Hepatocyte (in vitro differentiated cells): ENCODE measurements at regions not wholly inside any gene's neighbourhood (a gene's known extent, or its start where the extent isn't known, plus 50 kb on each side); places are given as distances from the start of the nearest gene placed in this dataset.

ENCODE experiments used
- DNase-seq: peaks from one replicate; pipeline ENCODE4 v3.0.0-alpha.2; 2016; ENCODE audit warnings: low spot score
- H2AFZ ChIP-seq: fragments of 200-600 bp; sonication (generic); 2 replicates; pipeline ENCODE4 v1.6.0; 2016; ENCODE audit warnings: antibody characterized with exemption, mild to moderate bottlenecking
- H3K27ac ChIP-seq: fragments of 200-600 bp; sonication (generic); 2 replicates; pipeline ENCODE4 v1.5.1; 2016; ENCODE audit warnings: mild to moderate bottlenecking
- H3K27me3 ChIP-seq: fragments of 200-600 bp; sonication (generic); 2 replicates; pipeline ENCODE4 v1.6.1; 2016
- H3K36me3 ChIP-seq: fragments of 200-600 bp; sonication (generic); replicated peaks from 2 replicates; pipeline ENCODE4 v1.5.1; 2016; ENCODE audit warnings: low read depth; ENCODE audit not compliant: insufficient read depth
- H3K4me1 ChIP-seq: fragments of 200-600 bp; sonication (generic); 2 replicates; pipeline ENCODE4 v1.5.1; 2016; ENCODE audit warnings: mild to moderate bottlenecking, moderate library complexity; ENCODE audit not compliant: insufficient read depth
- H3K4me2 ChIP-seq: fragments of 200-600 bp; sonication (generic); 2 replicates; pipeline ENCODE4 v1.6.0; 2016
- H3K4me3 ChIP-seq: fragments of 200-600 bp; sonication (generic); 2 replicates; pipeline ENCODE4 v1.5.1; 2016; ENCODE audit warnings: mild to moderate bottlenecking
- H3K79me2 ChIP-seq: fragments of 200-600 bp; sonication (generic); 2 replicates; pipeline ENCODE4 v1.6.0; 2017; ENCODE audit warnings: mild to moderate bottlenecking
- H3K9me2 ChIP-seq: fragments of 200-600 bp; sonication (generic); replicated peaks from 2 replicates; pipeline ENCODE4 v1.6.0; 2017; ENCODE audit warnings: mild to moderate bottlenecking; ENCODE audit not compliant: insufficient read depth
- H3K9me3 ChIP-seq: fragments of 200-600 bp; sonication (generic); 2 replicates; pipeline ENCODE4 v1.5.1; 2016; ENCODE audit warnings: low read depth, mild to moderate bottlenecking
- H4K20me1 ChIP-seq: fragments of 200-600 bp; sonication (generic); 2 replicates; pipeline ENCODE4 v1.6.0; 2016; ENCODE audit warnings: mild to moderate bottlenecking; ENCODE audit not compliant: insufficient read depth, poor library complexity, severe bottlenecking
- CTCF ChIP-seq: fragments of 200-600 bp; sonication (generic); IDR thresholded peaks from 2 replicates; pipeline ENCODE4 v1.5.1; 2016; ENCODE audit warnings: antibody characterized with exemption, mild to moderate bottlenecking; ENCODE audit not compliant: poor library complexity
- EZH2 ChIP-seq: fragments of 200-600 bp; sonication (generic); IDR thresholded peaks from 2 replicates; pipeline ENCODE4 v1.6.1; 2016; ENCODE audit warnings: antibody characterized with exemption, mild to moderate bottlenecking, borderline replicate concordance
- EZH2phosphoT487 ChIP-seq: fragments of 200-600 bp; sonication (generic); IDR thresholded peaks from one replicate; pipeline ENCODE4 v1.6.1; 2018; ENCODE audit warnings: antibody characterized with exemption, mild to moderate bottlenecking, low read depth, moderate library complexity; ENCODE audit not compliant: unreplicated experiment, severe bottlenecking
- WGBS: methylation state at CpG from one replicate; pipeline ENCODE4 v1.1.6; 2016; ENCODE audit warnings: low lambda C conversion rate; ENCODE audit errors: missing lambda C conversion rate; 5-methylcytosine and 5-hydroxymethylcytosine counted together

GRCh38 chr4:52358883-52359321 is 300.2 kb downstream of the USP46 start:
- Histone ChIP-seq H3K36me3 (no peaks in the 10 kb centered on the region), H3K4me2 (no peak overlapping the region), H2AFZ (no peak overlapping the region), H4K20me1 (no peaks in the 10 kb centered on the region), H3K9me2 (no peaks in the 10 kb centered on the region), H3K9me3 (no peaks in the 10 kb centered on the region), H3K27me3 (no peaks in the 10 kb centered on the region), H3K4me1 (no peaks in the 10 kb centered on the region), H3K79me2 (no peaks in the 10 kb centered on the region), H3K4me3 (no peak overlapping the region), H3K27ac (no peak overlapping the region)
- TF ChIP-seq EZH2phosphoT487 (no peak), CTCF (no peak), EZH2 (no peak)
- no peak for DNase-seq
- 93% methylated on average over 1 of the region's 1 CpG for WGBS

GRCh38 chr4:52366191-52366590 is 292.9 kb downstream of the USP46 start:
- no peaks in the 10 kb centered on the region for H3K79me2 ChIP-seq
- H2AFZ ChIP-seq, result no peak overlapping the region
- no peaks in the 10 kb centered on the region for H3K36me3 ChIP-seq
- H3K4me3 ChIP-seq, result no peak overlapping the region
- WGBS, result 74% methylated on average over 5 of the region's 5 CpGs
- H4K20me1 ChIP-seq, result no peaks in the 10 kb centered on the region
- H3K27ac ChIP-seq, result peak overlapping the region; percentile 8
- no peak for DNase-seq
- no peak for TF ChIP-seq EZH2
- no peak for TF ChIP-seq CTCF
- no peak for TF ChIP-seq EZH2phosphoT487
- no peak overlapping the region for H3K4me2 ChIP-seq
- no peaks in the 10 kb centered on the region for H3K27me3 ChIP-seq
- H3K9me3 ChIP-seq, result no peaks in the 10 kb centered on the region
- H3K4me1 ChIP-seq, result no peaks in the 10 kb centered on the region
- H3K9me2 ChIP-seq, result no peaks in the 10 kb centered on the region

GRCh38 chr4:52366621-52367020 is 292.5 kb downstream of the USP46 start:
- TF ChIP-seq EZH2phosphoT487 (no peak), EZH2 (no peak), CTCF (no peak)
- Histone ChIP-seq H2AFZ (no peak overlapping the region), H3K79me2 (no peaks in the 10 kb centered on the region), H3K4me3 (no peak overlapping the region), H3K4me2 (no peak overlapping the region), H3K9me2 (no peaks in the 10 kb centered on the region), H3K4me1 (no peaks in the 10 kb centered on the region), H3K27ac (peak overlapping the region; percentile 8), H3K9me3 (no peaks in the 10 kb centered on the region), H3K27me3 (no peaks in the 10 kb centered on the region), H3K36me3 (no peaks in the 10 kb centered on the region), H4K20me1 (no peaks in the 10 kb centered on the region)
- WGBS, result 48% methylated on average over 4 of the region's 4 CpGs
- peak; percentile 23 for DNase-seq

- no peak for DNase-seq
- TF ChIP-seq EZH2phosphoT487 (no peak), CTCF (no peak), EZH2 (no peak)
- Histone ChIP-seq H2AFZ (no peak overlapping the region), H3K9me2 (no peaks in the 10 kb centered on the region), H4K20me1 (no peaks in the 10 kb centered on the region), H3K79me2 (no peaks in the 10 kb centered on the region), H3K36me3 (no peaks in the 10 kb centered on the region), H3K27me3 (no peaks in the 10 kb centered on the region), H3K4me3 (no peak overlapping the region), H3K4me2 (no peak overlapping the region), H3K27ac (peak overlapping the region; percentile 41), H3K4me1 (peaks cover 4% of the 10 kb centered on the region), H3K9me3 (no peaks in the 10 kb centered on the region)
- WGBS, result 71% methylated on average over 2 of the region's 2 CpGs
Measured at GRCh38 chr4:52367282-52367830, 291.7 kb downstream of the USP46 start.
